Uterus (tissue), 3 donors: ENCODE measurements at regions not wholly inside any gene's neighbourhood (a gene's known extent, or its start where the extent isn't known, plus 50 kb on each side); places are given as distances from the start of the nearest gene placed in this dataset.

Experiments used
- DNase-seq, 2 donors: peaks; one replicate each; pipeline ENCODE4 v3.0.0-alpha.2; 2019 to 2020
- H3K27ac ChIP-seq, 2 donors: fragments of 200-600 bp; sonication (generic); 1 replicate in 1 of 2; 2 replicates in 1 of 2; pipeline ENCODE4 v1.5.1; 2016 to 2018
- H3K27me3 ChIP-seq, 2 donors: fragments of 200-600 bp; sonication (generic); one replicate each; pipeline ENCODE4 v1.5.1; 2018 to 2019; ENCODE audit warnings: control low read depth in 1 of 2
- H3K36me3 ChIP-seq, 2 donors: fragments of 200-600 bp; sonication (generic); one replicate each; pipeline ENCODE4 v1.5.1; 2019; ENCODE audit warnings: control low read depth in 1 of 2
- H3K4me1 ChIP-seq, 2 donors: fragments of 200-600 bp; sonication (generic); one replicate each; pipeline ENCODE4 v1.5.1; 2018 to 2019; ENCODE audit warnings: control low read depth in 1 of 2
- H3K4me3 ChIP-seq, 2 donors: fragments of 200-600 bp; sonication (generic); 1 replicate in 1 of 2; 2 replicates in 1 of 2; pipeline ENCODE4 v1.5.1; 2018 to 2019; ENCODE audit warnings: mild to moderate bottlenecking in 1 of 2
- H3K9me3 ChIP-seq, 2 donors: fragments of 200-600 bp; sonication (generic); one replicate each; pipeline ENCODE4 v1.5.1; 2019; ENCODE audit warnings: control low read depth in 1 of 2
- CTCF ChIP-seq, 4 experiments: fragments of 200-600 bp in 2 of 4; fragments of 450-650 bp in 2 of 4; sonication (generic) in 2 of 4; IDR thresholded peaks; one replicate each; pipeline ENCODE4 v1.5.1; 2016 to 2019; ENCODE audit warnings: antibody characterized with exemption in 4 of 4, mild to moderate bottlenecking in 2 of 4, moderate library complexity in 1 of 4
- POLR2A ChIP-seq, 2 donors: fragments of 450-650 bp; IDR thresholded peaks; one replicate each; pipeline ENCODE4 v1.6.1; 2016; ENCODE audit warnings: antibody characterized with exemption in 2 of 2, mild to moderate bottlenecking in 1 of 2, moderate library complexity in 1 of 2
- intact Hi-C: fragments of 100-400 bp; cut with DNase I; formaldehyde crosslinking; loops from one replicate; pipeline ENCODE4 v1.15.1; 2023; ENCODE audit warnings: low total_unique reads
- donor health status: DM: yes; HTN: yes; CAD: no.

GRCh38 chr1:182246783-182247182 is 144.8 kb downstream of the GLUL start:
- DNase-seq = no peak
- Histone ChIP-seq H3K9me3 (no peaks in the 10 kb centered on the region), H3K4me3 (no peak overlapping the region), H3K36me3 (no peaks in the 10 kb centered on the region), H3K27ac (no peak overlapping the region), H3K4me1 (no peaks in the 10 kb centered on the region), H3K27me3 (no peaks in the 10 kb centered on the region)
- TF ChIP-seq POLR2A (IDR thresholded peaks at IDR 0.05) (no peak), CTCF (IDR thresholded peaks at IDR 0.05) (no peak)
- intact Hi-C loops = no loop called here

GRCh38 chr1:182245040-182245439 is 146.6 kb downstream of the GLUL start:
- H3K4me1 ChIP-seq = no peaks in the 10 kb centered on the region
- TF ChIP-seq POLR2A (IDR thresholded peaks at IDR 0.05) = no peak
- no peak for TF ChIP-seq CTCF (IDR thresholded peaks at IDR 0.05)
- no peak overlapping the region for H3K4me3 ChIP-seq
- intact Hi-C loops = no loop called here
- no peaks in the 10 kb centered on the region for H3K36me3 ChIP-seq
- no peak for DNase-seq
- no peak overlapping the region for H3K27ac ChIP-seq
- H3K9me3 ChIP-seq = no peaks in the 10 kb centered on the region
- H3K27me3 ChIP-seq = no peaks in the 10 kb centered on the region

GRCh38 chr1:182244451-182244850 is 147.1 kb downstream of the GLUL start:
- Histone ChIP-seq H3K27me3 (no peaks in the 10 kb centered on the region), H3K9me3 (no peaks in the 10 kb centered on the region), H3K4me3 (no peak overlapping the region), H3K36me3 (no peaks in the 10 kb centered on the region), H3K4me1 (no peaks in the 10 kb centered on the region), H3K27ac (no peak overlapping the region)
- TF ChIP-seq POLR2A (IDR thresholded peaks at IDR 0.05) (no peak), CTCF (IDR thresholded peaks at IDR 0.05) (no peak)
- DNase-seq = no peak
- intact Hi-C loops = no loop called here

- Histone ChIP-seq H3K36me3 (no peaks in the 10 kb centered on the region), H3K9me3 (no peaks in the 10 kb centered on the region), H3K27me3 (no peaks in the 10 kb centered on the region), H3K4me1 (no peaks in the 10 kb centered on the region), H3K27ac (no peak overlapping the region), H3K4me3 (no peak overlapping the region)
- no peak for DNase-seq
- intact Hi-C loops = no loop called here
- no peak for TF ChIP-seq POLR2A (IDR thresholded peaks at IDR 0.05)
- no peak for TF ChIP-seq CTCF (IDR thresholded peaks at IDR 0.05)
Measured at GRCh38 chr1:182242641-182243040, 148.9 kb downstream of the GLUL start.

- TF ChIP-seq POLR2A (IDR thresholded peaks at IDR 0.05) = no peak
- no peak for TF ChIP-seq CTCF (IDR thresholded peaks at IDR 0.05)
- Histone ChIP-seq H3K4me3 (no peak overlapping the region), H3K9me3 (no peaks in the 10 kb centered on the region), H3K27me3 (no peaks in the 10 kb centered on the region), H3K27ac (no peak overlapping the region), H3K4me1 (no peaks in the 10 kb centered on the region), H3K36me3 (no peaks in the 10 kb centered on the region)
- intact Hi-C loops = no loop called here
- DNase-seq = no peak
Measured at GRCh38 chr1:182240085-182240484, 151.5 kb downstream of the GLUL start.
